Inflammatory macrophage treated with lipopolysaccharide for 4 hours (primary cell): ENCODE measurements at regions not wholly inside any gene's neighbourhood (a gene's known extent, or its start where the extent isn't known, plus 50 kb on each side); places are given as distances from the start of the nearest gene placed in this dataset.

Experiments
- DNase-seq: peaks from one replicate; pipeline ENCODE4 v3.0.0-alpha.2; 2020

- DNase-seq, result no peak
These were observed 136.3 kb upstream of the SMAD1 start for GRCh38 chr4:145345401-145345800.

DNA sequence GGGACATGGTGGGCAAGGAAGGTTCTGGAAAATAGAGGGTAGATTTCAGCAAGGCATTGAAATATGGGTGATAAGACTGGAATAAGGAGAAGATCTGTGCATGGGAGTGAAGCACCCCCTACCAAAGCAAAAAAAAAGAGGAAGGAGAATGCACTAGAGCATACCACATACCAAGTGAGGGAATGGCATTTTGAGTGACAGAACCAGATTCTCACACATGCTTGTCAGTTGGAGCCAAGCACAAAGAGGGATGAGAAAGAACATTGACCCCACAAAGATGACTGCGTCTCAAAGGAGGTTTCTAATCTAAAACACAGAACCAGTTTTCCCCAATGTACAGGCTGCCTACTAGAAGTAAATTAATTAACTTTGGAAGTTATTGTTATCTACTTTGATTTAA is 140.3 kb upstream of the SMAD1 start:
- DNase-seq, result no peak

GRCh38 chr4:145340071-145340675 is 141.5 kb upstream of the SMAD1 start:
- no peak for DNase-seq

GRCh38 chr4:145339075-145339725 is 142.5 kb upstream of the SMAD1 start:
- no peak for DNase-seq

GRCh38 chr4:145338568-145338967 is 143.1 kb upstream of the SMAD1 start:
- no peak for DNase-seq

GRCh38 chr4:145337391-145337790 is 144.3 kb upstream of the SMAD1 start:
- DNase-seq, result no peak

DNA sequence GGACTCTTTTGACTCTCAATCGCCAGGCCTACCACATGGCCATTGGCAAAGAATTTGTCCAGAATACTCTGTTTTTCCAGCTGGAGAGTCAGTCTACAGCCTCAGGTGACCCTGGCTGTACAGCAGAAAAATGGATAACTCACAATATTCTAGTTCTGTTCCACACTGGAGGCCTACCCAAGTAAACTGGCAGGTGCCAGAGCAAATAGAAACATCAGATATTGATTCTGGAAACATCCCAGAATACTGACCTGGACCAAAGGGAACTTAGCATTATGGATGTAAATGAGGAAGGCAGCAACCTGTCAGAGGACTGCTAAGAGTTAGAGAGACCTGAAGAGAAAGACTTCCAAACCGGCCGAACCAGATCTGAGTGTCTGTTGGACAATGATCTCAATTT is 147.9 kb upstream of the SMAD1 start:
- no peak for DNase-seq

DNA sequence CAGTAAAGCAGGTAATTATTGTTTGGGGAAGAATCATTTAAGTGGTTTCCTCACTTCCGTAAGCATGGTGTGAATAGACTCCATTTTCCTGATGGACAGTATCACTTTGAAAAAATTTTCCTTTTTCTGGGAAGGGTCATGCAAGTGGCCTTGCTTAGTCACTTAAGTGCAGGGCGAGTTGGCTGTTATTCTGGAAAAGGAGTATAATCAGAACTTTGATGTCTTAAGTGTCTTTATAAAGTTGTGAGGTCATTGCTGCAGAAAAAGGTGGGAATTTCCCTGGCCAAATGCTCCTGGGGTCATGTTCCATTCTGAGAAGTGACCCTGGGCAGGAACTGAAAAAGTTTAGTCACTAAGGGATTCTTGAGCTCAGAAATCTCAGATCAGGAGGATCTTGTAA is 146.1 kb upstream of the OTUD4 start:
- DNase-seq, result no peak

DNA sequence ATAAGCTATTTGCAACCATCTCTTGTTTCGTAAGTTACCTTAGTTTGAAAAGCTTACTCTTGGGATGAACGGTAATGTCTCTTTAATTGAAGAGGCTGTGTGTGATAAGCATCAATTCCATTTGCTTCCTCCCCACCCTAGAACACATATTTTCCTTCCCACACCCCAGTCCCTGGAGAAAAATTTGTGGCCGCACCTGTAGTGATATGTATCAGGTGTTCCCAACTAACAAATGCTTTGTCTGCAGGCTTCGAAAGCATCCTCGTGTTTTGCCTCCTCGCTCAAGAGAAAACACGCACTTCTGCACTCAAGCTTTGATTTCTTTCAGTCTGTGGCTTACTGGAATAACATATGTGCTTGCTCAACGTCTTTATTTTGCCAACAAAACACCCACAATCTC is 143.8 kb upstream of the OTUD4 start:
- DNase-seq, result no peak

DNA sequence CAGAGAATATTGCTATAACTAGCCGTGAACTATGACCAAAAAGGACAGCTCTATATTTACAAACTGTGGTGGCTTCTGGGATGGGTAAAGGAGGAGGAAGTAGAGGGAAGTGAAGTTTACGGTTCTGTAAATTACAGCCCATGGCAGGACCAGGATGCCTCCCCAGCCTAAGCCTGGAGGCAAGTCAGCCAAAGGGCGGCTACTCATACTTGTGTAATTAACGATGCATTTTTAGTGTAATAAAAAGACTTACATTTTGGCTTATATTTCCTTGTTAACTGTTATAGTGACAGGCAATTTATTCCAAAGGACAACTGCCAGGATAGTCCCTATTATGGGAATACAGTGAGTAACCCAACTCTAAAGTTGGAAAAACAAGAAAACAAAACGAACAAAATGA is 139.9 kb upstream of the OTUD4 start:
- DNase-seq, result no peak

- DNase-seq, result no peak
These were observed 139.4 kb upstream of the OTUD4 start for GRCh38 chr4:145319751-145320150.

DNA sequence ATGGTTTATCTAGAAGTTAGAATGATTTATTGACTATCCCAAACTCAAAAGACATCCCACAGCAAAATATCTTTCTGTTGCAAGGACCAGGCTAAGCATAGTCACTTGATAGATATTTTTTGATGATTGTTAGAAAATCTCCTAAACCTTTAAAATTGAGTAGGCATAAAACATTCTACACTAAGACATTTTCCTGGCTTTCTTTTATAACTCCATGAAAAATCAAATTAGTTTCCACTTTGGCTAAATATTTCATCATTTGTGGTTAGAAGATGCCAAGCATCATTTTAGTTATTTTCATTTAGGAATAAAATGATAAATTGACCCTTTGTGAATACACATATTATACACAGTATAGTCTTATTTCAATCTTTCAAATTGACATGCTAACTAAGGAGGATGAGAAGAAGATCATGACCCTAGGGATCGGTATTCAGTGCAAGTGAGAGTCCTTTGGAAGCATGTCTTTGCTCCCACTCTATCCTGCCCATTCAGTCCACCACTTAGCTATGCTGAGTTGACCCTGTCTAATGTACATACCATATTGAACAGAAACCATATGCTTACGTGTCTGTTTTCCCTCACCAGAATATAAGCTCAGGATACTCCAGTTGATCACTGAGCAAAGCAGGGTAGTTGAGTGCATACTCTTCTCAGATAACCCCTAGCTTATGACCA is 136.6 kb upstream of the OTUD4 start:
- no peak for DNase-seq

DNA sequence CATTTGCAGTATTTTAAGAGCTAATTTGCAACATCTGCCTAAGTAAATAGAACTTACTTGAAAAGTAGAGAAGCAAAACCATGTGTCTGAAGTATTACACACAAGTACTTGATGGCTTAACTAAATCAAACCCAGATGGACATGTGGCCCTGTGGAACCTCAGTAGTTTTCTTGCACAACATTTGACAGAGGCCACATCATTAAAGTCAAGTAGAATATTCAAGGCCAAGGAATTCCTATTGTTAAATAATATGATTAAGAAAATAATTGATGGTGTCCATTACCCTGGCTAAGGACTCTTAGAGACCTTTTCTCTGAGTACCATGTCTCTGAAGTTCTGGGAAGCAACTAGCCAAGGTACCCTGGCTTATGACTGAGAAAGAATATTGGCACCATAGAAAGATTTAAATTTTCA is 135.4 kb upstream of the OTUD4 start:
- DNase-seq, result no peak

DNA sequence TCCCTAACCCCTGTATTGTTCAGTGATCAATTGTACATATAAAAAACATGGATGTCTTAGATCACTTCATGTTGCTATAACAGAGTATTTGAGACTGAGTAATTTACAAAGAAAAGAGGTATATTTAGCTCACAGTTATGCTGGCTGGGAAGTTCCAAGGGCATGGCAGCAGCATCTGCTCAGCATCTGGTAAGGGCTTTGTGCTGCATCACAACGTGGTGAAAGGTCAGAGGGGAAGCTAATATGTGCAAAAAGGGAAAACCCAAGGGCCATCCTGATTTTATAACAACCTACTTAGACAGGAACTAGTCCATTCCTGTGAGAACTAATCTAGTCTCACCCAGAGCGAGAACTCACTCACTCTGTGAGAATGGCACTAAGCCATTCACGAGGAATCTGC is 128.2 kb upstream of the OTUD4 start:
- peak; percentile 31 for DNase-seq

DNA sequence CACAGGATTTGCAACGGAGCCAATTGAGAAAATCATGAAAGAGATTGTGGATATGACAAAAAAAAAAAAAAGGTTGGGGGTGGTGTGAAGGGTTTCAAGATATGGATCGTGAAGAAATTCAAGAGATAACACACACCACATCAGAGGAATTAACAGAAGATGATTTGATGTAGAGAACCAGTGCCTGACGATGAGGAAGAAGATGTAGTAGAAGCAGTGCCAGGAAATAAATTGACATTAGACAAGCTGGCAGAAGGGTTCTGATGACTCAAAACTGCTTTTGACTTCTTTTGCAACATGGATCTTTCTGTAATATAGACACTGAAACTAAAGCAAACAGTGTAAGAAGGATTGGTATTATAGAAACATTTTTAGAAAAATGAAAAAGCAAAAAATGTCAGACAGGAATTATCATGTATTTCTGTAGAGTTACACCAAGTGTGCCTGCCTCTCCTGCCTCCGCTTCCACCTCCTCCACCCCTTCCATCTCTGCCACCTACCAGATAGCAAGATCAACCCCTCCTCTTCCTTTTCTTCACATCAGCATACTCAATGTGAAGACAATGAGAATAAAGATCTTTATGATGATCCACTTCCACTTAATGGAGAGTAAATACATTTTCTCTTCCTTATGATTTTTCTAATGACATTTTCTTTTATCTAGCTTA is 127.5 kb upstream of the OTUD4 start:
- DNase-seq, result no peak

GRCh38 chr4:145307120-145307519 is 126.7 kb upstream of the OTUD4 start:
- no peak for DNase-seq

- DNase-seq, result no peak
These were observed 122.3 kb upstream of the OTUD4 start for GRCh38 chr4:145302725-145303124.

GRCh38 chr4:145301386-145302080 is 121.1 kb upstream of the OTUD4 start:
- DNase-seq, result no peak

- DNase-seq, result peak; percentile 40
These were observed 119.1 kb upstream of the OTUD4 start for GRCh38 chr4:145299380-145300076.

- no peak for DNase-seq
These were observed 118.5 kb upstream of the OTUD4 start for GRCh38 chr4:145298885-145299284.

DNA sequence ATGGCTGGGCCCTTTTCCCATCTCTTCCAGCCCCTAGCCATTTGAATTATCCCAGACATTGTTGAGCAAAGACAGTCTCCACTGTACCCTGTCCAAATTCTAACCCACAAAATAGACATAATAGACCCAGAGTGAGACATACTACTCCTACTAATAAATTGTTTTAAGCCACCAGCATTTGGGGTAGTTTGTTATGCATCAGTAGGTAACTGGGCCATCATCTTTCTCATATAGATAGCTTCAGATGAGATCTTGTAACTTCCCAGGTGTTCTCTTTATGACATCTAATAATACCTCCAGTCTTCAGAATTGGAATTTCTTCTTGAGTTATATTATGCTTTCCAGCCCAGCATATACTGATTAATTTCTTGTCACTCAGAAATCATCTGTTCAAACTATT is 117.2 kb upstream of the OTUD4 start:
- DNase-seq, result no peak

GRCh38 chr4:145295547-145295946 is 115.2 kb upstream of the OTUD4 start:
- no peak for DNase-seq

DNA sequence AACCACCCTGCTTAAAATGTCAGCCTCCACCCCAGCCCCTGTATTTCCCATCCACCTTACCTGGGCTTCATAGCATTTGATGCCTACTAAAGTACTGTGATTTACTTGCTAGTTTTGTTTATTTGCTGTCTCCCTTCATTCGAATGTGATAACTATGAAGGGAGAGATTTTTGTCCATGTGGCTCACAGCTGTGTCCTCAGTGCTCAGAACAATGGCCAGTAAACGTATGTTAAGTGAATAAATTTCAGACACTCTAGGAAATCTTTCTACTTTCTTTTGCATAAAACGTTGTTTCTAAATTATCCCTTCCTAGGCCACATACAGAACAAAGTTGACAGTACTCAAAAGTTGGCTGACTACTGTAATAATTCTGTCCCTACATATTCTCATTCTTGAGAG is 114.7 kb upstream of the OTUD4 start:
- DNase-seq, result no peak
